Cardiac muscle cell (in vitro differentiated cells and primary cell): ENCODE measurements at regions not wholly inside any gene's neighbourhood (a gene's known extent, or its start where the extent isn't known, plus 50 kb on each side); places are given as distances from the start of the nearest gene placed in this dataset.

Experiments
- DNase-seq, 2 donors: peaks; one replicate each; pipeline versions ENCODE4 v3.0.0 to v3.0.0-alpha.2; 2010 to 2017; ENCODE audit warnings: low read depth in 1 of 2, low spot score in 1 of 2
- H3K27ac ChIP-seq: fragments of 200-600 bp; sonication (generic); 2 replicates; pipeline ENCODE4 v1.5.1; 2016
- H3K27me3 ChIP-seq: fragments of 200-600 bp; sonication (generic); 2 replicates; pipeline ENCODE4 v1.6.0; 2016; ENCODE audit warnings: control low read depth
- H3K36me3 ChIP-seq: fragments of 200-600 bp; sonication (generic); 2 replicates; pipeline ENCODE4 v1.5.1; 2016; ENCODE audit warnings: control low read depth
- H3K4me1 ChIP-seq: fragments of 200-600 bp; sonication (generic); 2 replicates; pipeline ENCODE4 v1.8.1; 2017; ENCODE audit warnings: low read depth, mild to moderate bottlenecking, mixed run types
- H3K4me3 ChIP-seq: fragments of 200-600 bp; sonication (generic); 2 replicates; pipeline ENCODE4 v1.5.1; 2016; ENCODE audit warnings: mild to moderate bottlenecking
- H3K9me3 ChIP-seq: fragments of 200-600 bp; sonication (generic); 2 replicates; pipeline ENCODE4 v1.5.1; 2017; ENCODE audit warnings: low read depth, mild to moderate bottlenecking, control low read depth
- CTCF ChIP-seq: IDR thresholded peaks from 2 replicates; pipeline ENCODE4 v1.5.1; 2012; ENCODE audit warnings: low read depth, mild to moderate bottlenecking, low read length

DNA sequence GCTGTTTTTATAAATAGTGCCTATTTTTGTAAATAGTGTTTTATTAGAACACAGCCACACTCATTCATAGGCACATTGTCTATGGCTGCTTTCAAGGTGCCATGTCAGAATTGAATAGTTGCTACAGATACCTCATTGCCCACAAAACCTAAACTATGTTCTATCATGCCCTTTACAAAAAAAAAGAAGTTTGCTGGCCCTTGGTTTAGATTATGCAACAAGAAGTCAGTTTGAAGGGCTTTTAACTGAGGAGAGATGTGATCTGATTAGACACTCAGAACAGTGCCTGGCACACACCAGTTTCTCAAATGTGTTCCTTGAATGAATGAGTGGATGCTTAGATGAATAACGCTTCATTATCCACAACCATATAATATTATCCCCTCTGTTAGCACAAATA, 366.1 kb downstream of the MAFB start:
- H3K36me3 ChIP-seq, result no peaks in the 10 kb centered on the region
- no peak for TF ChIP-seq CTCF
- no peak overlapping the region for H3K27ac ChIP-seq
- no peaks in the 10 kb centered on the region for H3K27me3 ChIP-seq
- H3K4me1 ChIP-seq, result no peaks in the 10 kb centered on the region
- H3K9me3 ChIP-seq, result no peaks in the 10 kb centered on the region
- no peak for DNase-seq
- no peak overlapping the region for H3K4me3 ChIP-seq

DNA sequence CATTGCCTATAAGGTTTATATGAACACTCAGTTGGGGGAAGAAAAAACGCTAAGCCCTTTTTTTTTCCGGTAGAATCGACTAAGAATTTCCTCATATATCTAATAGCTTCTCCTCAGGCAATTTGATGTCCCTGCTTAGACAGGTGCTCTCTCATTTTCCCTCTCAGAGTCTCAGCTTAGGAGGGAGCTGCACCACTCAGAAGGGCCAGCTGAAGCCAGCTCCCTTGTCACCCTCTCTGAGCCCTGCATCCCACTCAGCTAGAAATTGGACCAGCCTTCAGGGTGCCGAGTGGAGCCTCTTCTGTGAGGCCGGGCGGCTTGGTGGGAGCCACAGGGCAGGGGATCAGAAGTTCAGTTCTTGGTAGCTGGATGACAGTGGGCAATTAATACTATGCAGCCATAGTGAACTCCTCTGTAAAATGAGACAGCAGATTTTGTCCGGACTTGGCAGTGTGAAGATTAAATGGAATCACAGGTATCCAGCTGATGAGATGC, 368.5 kb downstream of the MAFB start:
- no peak for TF ChIP-seq CTCF
- Histone ChIP-seq H3K4me1 (no peaks in the 10 kb centered on the region), H3K4me3 (no peak overlapping the region), H3K27ac (no peak overlapping the region), H3K36me3 (no peaks in the 10 kb centered on the region), H3K9me3 (no peaks in the 10 kb centered on the region), H3K27me3 (no peaks in the 10 kb centered on the region)
- no peak for DNase-seq

DNA sequence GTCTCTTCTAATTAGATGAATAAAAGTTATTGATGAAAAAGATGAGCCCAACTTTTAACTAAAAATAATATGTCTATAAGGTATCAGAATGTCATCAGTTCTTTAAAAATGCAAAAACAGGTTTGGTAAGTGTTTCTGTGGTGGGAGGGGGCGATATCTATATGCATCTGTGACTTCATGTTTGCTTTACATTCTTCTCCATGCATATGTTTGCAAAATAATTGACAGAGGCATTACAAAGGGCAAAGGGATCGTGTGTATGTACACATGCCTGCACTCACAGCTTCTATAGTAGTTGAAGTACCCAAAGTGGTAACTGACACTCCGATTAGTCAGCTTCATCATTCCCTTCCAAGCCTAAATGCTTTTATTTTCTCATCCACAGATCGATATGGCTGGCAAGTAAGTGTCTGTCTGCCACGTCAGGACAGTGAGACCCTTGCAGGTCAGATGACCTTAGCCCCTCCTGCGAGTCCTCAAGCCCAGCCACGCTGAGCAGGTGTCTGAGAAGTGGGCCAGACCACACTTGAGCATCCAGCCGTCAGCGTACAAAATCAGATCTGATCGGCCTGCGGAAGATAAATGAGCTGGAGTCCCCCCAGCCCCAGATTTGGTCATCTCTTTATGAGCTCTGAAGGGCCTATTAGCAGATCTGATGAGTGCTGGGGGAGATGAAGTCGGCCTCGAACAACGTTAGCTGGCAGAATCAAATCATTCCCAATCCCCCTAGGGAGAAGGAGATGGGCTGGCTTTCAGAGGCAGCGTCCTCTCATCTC, 369.1 kb downstream of the MAFB start:
- TF ChIP-seq CTCF, result no peak
- Histone ChIP-seq H3K9me3 (no peaks in the 10 kb centered on the region), H3K4me1 (no peaks in the 10 kb centered on the region), H3K27me3 (no peaks in the 10 kb centered on the region), H3K27ac (no peak overlapping the region), H3K36me3 (no peaks in the 10 kb centered on the region), H3K4me3 (no peak overlapping the region)
- DNase-seq, result peak in 1 of 2 donors; percentile 14

DNA sequence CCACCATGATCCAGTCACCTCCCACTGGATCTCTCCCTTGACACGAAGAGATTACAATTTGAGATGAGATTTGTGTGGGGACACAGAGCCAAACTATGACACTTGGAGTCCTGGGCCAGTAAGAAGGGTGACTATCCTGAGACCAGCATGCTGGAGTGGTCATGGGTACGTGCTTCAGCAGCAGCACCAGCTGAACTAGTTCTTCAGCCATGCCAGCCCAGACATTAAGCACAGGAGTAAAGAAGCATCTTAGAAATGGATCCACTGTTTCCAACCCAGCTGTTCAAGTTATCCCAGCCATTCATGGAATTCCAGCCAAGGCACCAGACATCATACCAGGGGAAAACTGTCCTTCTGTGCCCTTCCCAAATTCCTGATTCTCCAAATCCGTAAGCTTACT, 370.0 kb downstream of the MAFB start:
- Histone ChIP-seq H3K4me1 (no peaks in the 10 kb centered on the region), H3K27me3 (no peaks in the 10 kb centered on the region), H3K4me3 (no peak overlapping the region), H3K27ac (no peak overlapping the region), H3K9me3 (no peaks in the 10 kb centered on the region), H3K36me3 (no peaks in the 10 kb centered on the region)
- DNase-seq, result no peak
- no peak for TF ChIP-seq CTCF

GRCh38 chr20:40317156-40317790, 371.8 kb downstream of the MAFB start:
- no peak overlapping the region for H3K4me3 ChIP-seq
- H3K27ac ChIP-seq, result no peak overlapping the region
- no peaks in the 10 kb centered on the region for H3K27me3 ChIP-seq
- DNase-seq, result no peak
- H3K4me1 ChIP-seq, result no peaks in the 10 kb centered on the region
- TF ChIP-seq CTCF, result no peak
- no peaks in the 10 kb centered on the region for H3K9me3 ChIP-seq
- H3K36me3 ChIP-seq, result no peaks in the 10 kb centered on the region
